Fibroblast of lung (primary cell): ENCODE measurements at regions not wholly inside any gene's neighbourhood (a gene's known extent, or its start where the extent isn't known, plus 50 kb on each side); places are given as distances from the start of the nearest gene placed in this dataset.

Experiments used
- DNase-seq, 2 donors: peaks; one replicate each; pipeline versions ENCODE4 v3.0.0 to v3.0.0-alpha.2; 2010; ENCODE audit warnings: low read depth in 2 of 2
- H2AFZ ChIP-seq: 2 replicates; pipeline ENCODE4 v1.5.1; 2012; ENCODE audit warnings: low read length, control low read depth, inconsistent platforms
- H3K27ac ChIP-seq: 2 replicates; pipeline ENCODE4 v1.5.1; 2011; ENCODE audit warnings: low read length, control low read depth; ENCODE audit not compliant: insufficient read depth
- H3K27me3 ChIP-seq: 2 replicates; pipeline ENCODE4 v1.5.1; 2011; ENCODE audit warnings: mild to moderate bottlenecking, low read length; ENCODE audit not compliant: control insufficient read depth, insufficient read depth
- H3K36me3 ChIP-seq: 2 replicates; pipeline ENCODE4 v1.5.1; 2011; ENCODE audit warnings: low read length; ENCODE audit not compliant: control insufficient read depth, insufficient read depth
- H3K4me1 ChIP-seq: 2 replicates; pipeline ENCODE4 v1.5.1; 2011; ENCODE audit warnings: low read length; ENCODE audit not compliant: control insufficient read depth, insufficient read depth; ENCODE audit errors: extremely low read depth
- H3K4me2 ChIP-seq: 2 replicates; pipeline ENCODE4 v1.5.1; 2011; ENCODE audit warnings: low read length, control low read depth; ENCODE audit not compliant: insufficient read depth; ENCODE audit errors: extremely low read depth
- H3K4me3 ChIP-seq, 4 experiments: fragments of 200-600 bp in 1 of 4; sonication (generic) in 1 of 4; replicated peaks in 1 of 4; 2 replicates each; pipeline ENCODE4 v1.5.1; 2011 to 2016; ENCODE audit warnings: low read length in 4 of 4, low read depth in 3 of 4, mild to moderate bottlenecking in 3 of 4, control low read depth in 2 of 4, inconsistent platforms in 1 of 4, mixed read lengths in 1 of 4; ENCODE audit not compliant: insufficient read depth in 1 of 4; ENCODE audit errors: control extremely low read depth in 1 of 4
- H3K79me2 ChIP-seq: 2 replicates; pipeline ENCODE4 v1.5.1; 2012; ENCODE audit warnings: mild to moderate bottlenecking, low read length, inconsistent platforms; ENCODE audit not compliant: control insufficient read depth, insufficient read depth
- H3K9ac ChIP-seq: 2 replicates; pipeline ENCODE4 v1.5.1; 2011; ENCODE audit warnings: mild to moderate bottlenecking, low read length, control low read depth; ENCODE audit not compliant: insufficient read depth
- H3K9me3 ChIP-seq: 2 replicates; pipeline ENCODE4 v1.5.1; 2012; ENCODE audit warnings: low read depth, low read length; ENCODE audit not compliant: control insufficient read depth, insufficient read depth
- H4K20me1 ChIP-seq: 2 replicates; pipeline ENCODE4 v1.5.1; 2011; ENCODE audit warnings: low read length; ENCODE audit not compliant: control insufficient read depth, insufficient read depth; ENCODE audit errors: extremely low read depth
- CTCF ChIP-seq, 2 donors: IDR thresholded peaks in 1 of 2; conservative IDR thresholded peaks in 1 of 2; 1 replicate in 1 of 2; 2 replicates in 1 of 2; pipeline ENCODE4 v1.5.1; 2011 to 2012; ENCODE audit warnings: low read length in 2 of 2, control low read depth in 1 of 2, inconsistent platforms in 1 of 2, low read depth in 1 of 2, mild to moderate bottlenecking in 1 of 2
- EZH2 ChIP-seq: IDR thresholded peaks from 2 replicates; pipeline ENCODE4 v1.5.1; 2012; ENCODE audit warnings: low read length, control low read depth, mild to moderate bottlenecking; ENCODE audit errors: missing control alignments

GRCh38 chr7:153322991-153323390 is 563.4 kb downstream of the ACTR3B start:
- H2AFZ ChIP-seq = no peak overlapping the region
- H3K4me3 ChIP-seq = no peak overlapping the region
- no peaks in the 10 kb centered on the region for H3K27me3 ChIP-seq
- H3K79me2 ChIP-seq = no peaks in the 10 kb centered on the region
- no peaks in the 10 kb centered on the region for H4K20me1 ChIP-seq
- H3K36me3 ChIP-seq = no peaks in the 10 kb centered on the region
- no peak for TF ChIP-seq CTCF (conservative IDR thresholded peaks at IDR 0.05 in 1 of 2, IDR thresholded peaks at IDR 0.05 in 1 of 2; ENCODE audit: low read depth in 1 of 2, low read length in 2 of 2)
- TF ChIP-seq EZH2 = no peak
- no peak overlapping the region for H3K9ac ChIP-seq
- no peak overlapping the region for H3K4me2 ChIP-seq
- H3K27ac ChIP-seq = no peak overlapping the region
- no peak for DNase-seq
- H3K4me1 ChIP-seq = no peaks in the 10 kb centered on the region
- H3K9me3 ChIP-seq = no peaks in the 10 kb centered on the region

DNA sequence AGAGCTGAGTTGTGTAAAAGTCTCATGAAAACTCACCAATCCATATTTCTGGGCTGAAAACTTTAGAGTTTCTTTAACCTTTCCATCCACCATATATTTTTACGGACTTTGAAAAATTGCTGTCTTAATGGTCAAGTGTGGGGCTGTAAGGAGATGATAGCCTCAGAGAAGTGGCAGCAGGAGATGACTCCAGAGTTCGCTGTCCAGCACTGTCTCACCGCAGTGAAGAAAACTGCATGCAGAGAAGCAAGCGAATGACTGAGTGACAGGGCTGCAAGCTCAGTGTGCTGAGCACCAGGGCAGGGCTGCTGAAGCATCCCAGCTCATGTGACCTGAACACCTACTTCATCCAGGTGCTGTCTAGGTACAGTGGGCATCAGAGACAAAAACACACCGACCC is 564.5 kb downstream of the ACTR3B start:
- H3K4me2 ChIP-seq = no peak overlapping the region
- DNase-seq = no peak
- no peaks in the 10 kb centered on the region for H3K79me2 ChIP-seq
- TF ChIP-seq CTCF (conservative IDR thresholded peaks at IDR 0.05 in 1 of 2, IDR thresholded peaks at IDR 0.05 in 1 of 2; ENCODE audit: low read depth in 1 of 2, low read length in 2 of 2) = no peak
- TF ChIP-seq EZH2 = no peak
- H2AFZ ChIP-seq = no peak overlapping the region
- H3K4me3 ChIP-seq = no peak overlapping the region
- H4K20me1 ChIP-seq = no peaks in the 10 kb centered on the region
- no peak overlapping the region for H3K27ac ChIP-seq
- no peaks in the 10 kb centered on the region for H3K4me1 ChIP-seq
- no peak overlapping the region for H3K9ac ChIP-seq
- H3K27me3 ChIP-seq = no peaks in the 10 kb centered on the region
- H3K36me3 ChIP-seq = no peaks in the 10 kb centered on the region
- H3K9me3 ChIP-seq = no peaks in the 10 kb centered on the region

DNA sequence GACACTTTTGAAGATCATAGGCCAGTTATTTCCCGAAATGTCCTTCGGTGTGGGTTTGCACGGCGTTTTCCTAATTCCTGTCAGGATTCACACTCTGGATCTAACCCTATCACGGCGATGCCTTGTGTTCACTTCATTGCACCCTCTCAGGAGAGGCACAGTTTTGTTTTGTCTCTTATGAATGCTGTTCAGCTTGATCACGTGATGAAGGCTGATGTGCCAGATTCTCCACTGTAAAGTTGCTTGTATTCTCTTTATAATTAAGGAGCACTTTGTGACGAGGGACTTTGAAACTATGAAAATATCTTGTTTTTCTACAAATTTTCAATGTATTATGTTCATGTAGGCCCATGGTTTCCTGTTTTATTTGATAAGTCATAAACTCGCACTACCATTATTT is 568.1 kb downstream of the ACTR3B start:
- DNase-seq = no peak
- Histone ChIP-seq H3K79me2 (no peaks in the 10 kb centered on the region), H3K4me3 (no peak overlapping the region), H3K4me1 (no peaks in the 10 kb centered on the region), H3K27me3 (no peaks in the 10 kb centered on the region), H3K4me2 (no peak overlapping the region), H2AFZ (no peak overlapping the region), H3K9ac (no peak overlapping the region), H3K9me3 (no peaks in the 10 kb centered on the region), H3K27ac (no peak overlapping the region), H3K36me3 (no peaks in the 10 kb centered on the region), H4K20me1 (no peaks in the 10 kb centered on the region)
- TF ChIP-seq CTCF (conservative IDR thresholded peaks at IDR 0.05 in 1 of 2, IDR thresholded peaks at IDR 0.05 in 1 of 2; ENCODE audit: low read depth in 1 of 2, low read length in 2 of 2) (no peak), EZH2 (no peak)
